ENCODE measurements at regions not wholly inside any gene's neighbourhood (a gene's known extent, or its start where the extent isn't known, plus 50 kb on each side); places are given as distances from the start of the nearest gene placed in this dataset.

DNA sequence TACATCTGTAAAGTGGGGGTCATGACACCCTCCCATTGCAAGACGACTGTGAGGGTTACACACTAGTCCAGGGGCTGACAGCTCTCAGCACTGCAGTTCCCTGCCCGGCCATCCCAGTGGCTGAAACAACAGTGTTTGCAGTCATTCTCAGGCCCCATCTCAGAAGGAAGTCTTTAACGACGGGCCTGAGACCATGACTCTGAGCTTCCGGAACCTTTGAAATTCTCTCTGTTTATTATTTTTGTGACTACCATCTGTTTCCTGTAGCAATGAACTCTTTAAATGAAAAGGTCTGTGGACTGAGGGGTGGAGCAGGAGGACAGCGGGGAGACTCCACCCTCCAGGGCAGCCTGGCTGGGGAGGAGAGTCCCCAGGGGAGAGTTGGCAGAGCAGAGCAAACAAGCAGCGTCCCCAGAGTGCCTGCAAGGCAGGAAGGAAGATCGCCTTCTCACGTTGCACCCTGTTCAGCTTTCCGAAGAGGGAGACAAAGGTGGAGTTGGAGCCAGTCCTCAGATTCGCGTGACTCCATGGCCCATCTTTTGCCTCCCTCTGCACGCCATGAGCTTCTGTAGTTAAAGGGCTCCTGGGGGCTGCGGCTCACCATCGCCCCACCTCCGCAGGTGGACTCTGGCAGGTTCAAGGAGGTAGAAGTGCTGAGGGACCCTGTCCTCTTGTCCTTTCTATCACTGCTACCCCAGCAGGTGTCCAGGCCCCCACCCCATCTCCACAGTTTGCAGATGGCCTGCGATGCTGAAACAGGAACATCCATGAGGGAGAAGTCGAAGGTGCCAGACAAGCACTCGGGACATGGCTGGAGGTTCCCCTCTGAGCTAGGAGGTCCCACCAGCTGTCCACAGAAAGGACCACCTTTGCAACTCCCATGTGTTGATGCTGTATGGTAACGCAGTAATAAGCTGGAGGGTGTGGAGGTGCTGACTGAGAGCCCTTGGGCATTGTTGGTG is 525.8 kb upstream of the PROK2 start:
- DNase-seq (ENCODE audit: low read depth in 2 of 2, low spot score in 1 of 2): no peak

DNA sequence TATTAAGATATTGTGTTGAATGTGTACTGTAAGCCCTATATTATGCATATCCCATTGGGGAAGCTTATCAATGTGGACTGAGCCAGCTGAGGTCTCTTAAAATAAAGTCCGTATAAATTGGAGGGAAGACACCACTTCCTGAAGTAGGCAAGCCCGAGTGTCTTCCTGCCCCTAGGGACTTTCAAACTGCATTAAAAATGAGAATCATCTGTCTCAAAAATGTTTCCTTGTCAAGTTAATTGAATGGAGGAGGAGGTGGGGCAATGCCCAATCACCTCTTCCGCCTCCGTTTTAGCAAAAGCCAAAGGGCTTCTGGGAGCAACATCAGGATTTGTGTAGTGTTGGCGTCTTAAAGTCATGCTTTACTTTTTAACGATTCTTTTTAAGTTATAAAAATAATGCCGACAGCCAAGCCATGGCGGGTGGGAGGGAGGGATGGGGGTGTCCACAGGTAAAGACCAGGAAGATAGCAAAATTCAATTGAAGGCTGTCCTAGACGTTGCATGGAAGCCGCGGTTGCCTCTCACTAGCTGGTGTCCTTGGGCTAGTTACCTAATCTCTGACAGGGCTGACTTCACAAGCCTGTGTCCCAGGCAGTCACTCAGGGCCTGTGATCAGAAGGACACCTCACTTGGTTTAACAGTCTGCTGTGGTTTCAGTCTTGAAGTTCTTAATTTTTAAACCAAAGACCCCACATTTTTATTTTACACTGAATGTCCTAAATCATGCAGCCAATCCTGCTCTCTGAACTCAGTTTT is 524.9 kb upstream of the PROK2 start:
- DNase-seq (ENCODE audit: low read depth in 2 of 2, low spot score in 1 of 2): no peak

DNA sequence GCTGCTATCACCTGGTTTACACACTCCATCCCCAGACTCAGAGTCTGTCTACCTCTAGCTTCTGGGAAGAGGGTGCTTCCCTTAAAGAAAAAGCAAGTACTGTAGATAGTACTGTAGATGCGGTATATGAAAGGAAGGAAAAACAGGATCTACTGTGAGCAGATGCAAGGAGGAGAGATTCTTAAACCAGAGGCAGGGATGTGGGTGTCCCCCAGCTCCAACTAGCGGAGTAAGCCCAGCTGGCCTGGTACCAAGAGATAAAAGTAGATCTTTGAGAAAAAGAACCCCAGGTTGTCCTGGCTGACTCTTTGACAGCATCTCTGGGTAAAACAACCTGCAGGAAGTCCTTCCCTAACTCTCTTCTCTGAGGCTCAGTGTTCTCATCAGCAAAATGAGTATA is 523.7 kb upstream of the PROK2 start:
- DNase-seq (ENCODE audit: low read depth in 2 of 2, low spot score in 1 of 2): no peak

DNA sequence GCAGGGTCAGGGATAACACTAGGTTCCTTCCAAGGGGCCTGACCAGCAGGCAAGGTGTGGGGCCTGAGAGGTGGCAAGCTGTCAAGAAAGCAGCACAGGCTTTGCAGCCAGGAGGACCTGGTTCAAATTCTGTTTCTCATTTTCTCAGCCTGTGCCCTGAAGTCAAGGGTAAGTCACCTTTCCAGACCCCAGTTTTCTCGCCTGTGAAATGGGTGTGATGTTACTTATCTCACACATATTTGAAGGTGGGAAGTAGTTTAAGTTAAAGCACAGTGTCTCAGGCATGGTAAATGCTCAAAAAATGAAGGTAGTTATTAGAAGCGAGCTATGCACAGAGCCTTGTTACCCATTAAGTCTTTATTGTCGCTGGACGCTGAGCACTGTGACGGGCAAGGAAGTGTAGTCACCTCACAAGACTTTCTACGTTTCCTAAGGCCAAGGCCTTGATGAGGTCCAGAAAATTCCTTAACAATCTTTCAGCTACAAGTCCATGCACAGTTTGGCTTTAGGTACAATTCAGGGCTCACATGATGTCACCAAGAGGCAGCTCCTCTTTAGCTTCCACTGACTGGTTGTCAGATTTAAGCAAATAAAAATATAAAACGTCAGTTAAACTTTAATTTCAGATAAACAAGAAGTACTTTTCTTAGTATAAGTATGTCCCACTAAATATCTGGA is 522.6 kb upstream of the PROK2 start:
- no peak for DNase-seq (ENCODE audit: low read depth in 2 of 2, low spot score in 1 of 2)

DNA sequence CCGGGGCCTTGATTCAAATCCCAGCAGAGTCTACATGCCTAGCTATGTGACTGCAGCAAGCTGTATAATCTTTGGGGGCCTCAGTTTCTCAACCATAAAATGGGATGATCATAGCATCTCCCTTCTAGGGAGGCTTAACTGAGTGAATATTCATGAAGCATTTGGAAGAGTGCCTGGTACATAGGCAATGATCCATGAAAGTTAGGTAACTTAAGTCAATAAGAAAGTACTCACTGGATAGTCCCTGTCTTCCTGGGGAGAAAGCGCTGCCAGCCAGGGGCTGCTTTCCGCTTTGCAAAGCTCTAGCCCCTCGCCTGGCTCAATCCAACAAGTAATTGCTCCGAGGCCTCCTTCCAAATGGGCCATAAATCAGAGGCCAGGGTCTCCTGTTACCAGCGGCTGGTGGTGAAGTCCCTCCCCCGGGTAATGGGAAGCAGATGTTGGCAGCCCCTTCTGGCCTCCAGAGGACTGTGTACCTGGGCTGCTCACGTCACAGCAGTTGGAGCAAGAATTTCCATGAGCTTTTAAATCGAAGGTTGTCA is 521.9 kb upstream of the PROK2 start:
- no peak for DNase-seq (ENCODE audit: low read depth in 2 of 2, low spot score in 1 of 2)

DNA sequence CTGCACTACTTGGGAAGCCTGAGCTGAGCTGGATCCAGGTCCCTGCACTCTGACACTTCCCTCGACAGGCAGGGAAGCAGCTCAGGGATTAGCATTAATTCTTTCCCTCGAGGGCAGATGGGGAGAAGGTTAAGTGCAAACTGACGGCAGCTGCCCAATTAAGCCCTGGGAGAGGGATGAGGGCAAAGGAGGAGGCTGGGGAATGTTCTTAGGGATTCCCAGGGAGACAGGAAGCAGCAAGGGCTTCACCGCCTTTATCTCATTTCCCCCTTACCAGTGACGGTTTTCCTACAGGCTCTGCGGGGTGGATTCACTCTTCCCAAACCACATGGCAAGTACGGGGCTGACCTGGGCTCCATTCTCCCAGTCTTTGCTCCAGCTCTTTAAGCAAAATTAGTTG is 519.0 kb upstream of the PROK2 start:
- DNase-seq (ENCODE audit: low read depth in 2 of 2, low spot score in 1 of 2): no peak

DNA sequence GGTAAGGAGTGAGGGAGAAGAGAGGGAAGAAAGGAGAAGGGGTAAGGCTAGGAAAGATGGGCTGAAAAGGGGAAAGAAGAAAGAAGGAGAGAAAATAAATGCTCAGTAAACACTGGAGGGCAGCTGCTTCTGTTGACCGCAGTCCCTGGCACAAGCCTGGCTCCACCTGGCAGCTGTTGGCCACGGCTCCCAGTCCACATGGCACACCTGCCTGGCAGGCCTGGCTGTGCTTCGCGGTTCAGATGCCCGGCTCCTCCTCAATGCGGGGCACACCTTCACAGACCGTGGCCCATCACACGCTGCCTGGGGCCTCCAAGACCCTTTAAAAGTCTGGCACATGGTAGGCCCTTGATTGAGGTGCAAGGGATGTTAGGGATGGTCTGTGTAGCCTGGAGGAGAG is 516.8 kb upstream of the PROK2 start:
- DNase-seq (ENCODE audit: low read depth in 2 of 2, low spot score in 1 of 2): no peak

DNA sequence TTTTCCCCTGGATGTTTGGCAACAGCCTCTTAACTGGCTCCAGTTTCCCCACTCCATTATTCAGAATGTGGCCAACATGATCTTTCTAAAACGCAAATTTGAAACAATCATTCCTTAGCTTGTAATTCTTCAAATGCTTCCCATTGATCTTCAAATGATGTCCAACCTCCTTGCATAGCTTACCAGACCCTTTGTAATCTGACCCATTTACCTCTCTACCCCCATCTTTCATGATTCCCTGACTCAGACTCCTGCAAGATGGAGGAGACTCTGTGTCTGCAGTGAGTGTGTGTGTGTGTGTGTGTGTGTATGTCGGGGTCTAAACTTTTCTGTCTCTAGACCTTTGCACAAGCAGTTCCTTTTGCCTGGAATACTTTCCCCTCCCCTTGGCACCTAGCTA is 515.7 kb upstream of the PROK2 start:
- no peak for DNase-seq (ENCODE audit: low read depth in 2 of 2, low spot score in 1 of 2)

DNA sequence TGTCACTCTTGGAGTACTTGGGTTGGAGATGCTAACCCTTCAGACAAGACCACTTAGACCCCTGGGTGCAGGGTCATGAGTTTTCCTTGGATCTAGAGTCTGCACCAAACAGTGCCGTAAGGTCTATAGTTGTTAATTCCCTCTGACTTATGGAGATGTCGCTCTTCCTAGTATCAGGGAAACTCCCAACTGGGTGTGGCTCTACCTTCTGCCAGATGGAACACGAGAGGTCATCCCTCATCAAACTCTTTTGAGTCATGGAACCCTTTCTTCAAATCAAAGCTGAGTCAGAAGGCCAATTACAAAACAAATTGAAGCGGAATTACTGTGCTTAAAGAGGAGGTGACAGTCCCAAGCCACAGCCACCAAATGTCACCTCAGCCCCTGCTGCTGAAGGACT is 514.9 kb upstream of the PROK2 start:
- DNase-seq (ENCODE audit: low read depth in 2 of 2, low spot score in 1 of 2): no peak

DNA sequence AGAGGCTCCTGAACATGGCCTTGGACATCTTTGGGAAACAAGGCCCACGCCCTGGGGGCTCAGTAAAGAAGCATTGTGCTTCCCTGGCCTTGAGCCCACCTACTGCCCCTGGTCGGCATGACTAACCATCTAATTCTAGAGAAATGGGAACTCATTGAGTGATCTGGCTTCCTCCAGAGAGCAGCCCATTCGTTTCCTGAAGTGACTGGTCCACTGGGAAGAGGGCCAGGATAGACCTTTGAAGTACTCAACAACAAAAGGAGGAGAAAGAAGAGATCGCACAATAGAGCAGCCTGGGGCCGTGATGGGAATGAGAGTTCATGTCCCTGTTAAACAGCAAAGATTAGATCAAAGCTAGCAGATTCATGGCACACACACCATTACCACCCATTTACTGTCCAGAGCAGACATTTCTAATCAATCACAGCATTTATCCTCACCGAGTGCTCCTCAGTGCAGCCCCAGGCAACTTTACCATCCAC is 514.4 kb upstream of the PROK2 start:
- no peak for DNase-seq (ENCODE audit: low read depth in 2 of 2, low spot score in 1 of 2)

DNA sequence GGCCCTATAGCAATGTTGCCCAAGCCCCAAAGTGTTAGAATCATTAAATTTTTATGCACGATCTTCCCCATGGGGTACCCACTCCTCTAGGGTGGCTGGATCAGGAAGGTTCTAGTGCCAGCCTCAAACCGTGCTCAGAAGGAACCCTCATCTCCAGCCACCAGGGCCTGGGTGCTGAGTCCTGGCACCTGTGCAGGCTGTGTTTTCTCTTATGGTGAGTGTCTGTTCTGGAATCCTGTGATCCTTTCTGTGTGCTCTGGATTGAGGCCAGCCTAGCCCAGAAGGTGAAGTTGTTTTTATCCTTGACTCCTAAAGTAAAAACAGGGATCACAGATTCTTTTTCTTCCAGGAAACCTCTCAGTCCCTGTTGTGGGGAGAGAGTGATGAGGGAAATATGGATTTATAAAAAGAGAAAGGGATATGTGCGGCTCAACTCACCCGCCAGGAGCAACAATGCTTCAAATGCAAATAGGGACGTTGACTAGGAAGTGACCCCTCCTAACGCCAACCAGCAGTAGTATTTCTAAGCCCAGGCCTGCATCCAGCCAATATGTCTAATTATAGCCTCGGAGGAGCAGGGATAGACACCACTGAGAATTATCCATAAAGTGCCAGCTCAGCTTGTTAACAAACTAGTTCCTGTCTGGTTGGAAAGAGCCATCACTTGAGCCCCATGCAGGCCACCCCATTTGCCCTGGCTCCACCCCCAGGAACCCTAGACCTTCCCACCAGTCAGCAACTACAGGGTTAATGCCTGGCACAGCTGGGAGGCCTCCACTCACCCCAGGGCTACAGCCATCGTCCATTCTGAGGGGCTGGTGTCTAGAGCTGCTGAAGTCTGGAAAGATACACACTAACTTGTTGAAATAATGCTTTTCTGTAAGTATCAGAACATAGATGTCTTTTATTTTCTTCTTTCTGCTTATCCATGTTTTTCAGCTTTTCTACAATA is 513.5 kb upstream of the PROK2 start:
- no peak for DNase-seq (ENCODE audit: low read depth in 2 of 2, low spot score in 1 of 2)

DNA sequence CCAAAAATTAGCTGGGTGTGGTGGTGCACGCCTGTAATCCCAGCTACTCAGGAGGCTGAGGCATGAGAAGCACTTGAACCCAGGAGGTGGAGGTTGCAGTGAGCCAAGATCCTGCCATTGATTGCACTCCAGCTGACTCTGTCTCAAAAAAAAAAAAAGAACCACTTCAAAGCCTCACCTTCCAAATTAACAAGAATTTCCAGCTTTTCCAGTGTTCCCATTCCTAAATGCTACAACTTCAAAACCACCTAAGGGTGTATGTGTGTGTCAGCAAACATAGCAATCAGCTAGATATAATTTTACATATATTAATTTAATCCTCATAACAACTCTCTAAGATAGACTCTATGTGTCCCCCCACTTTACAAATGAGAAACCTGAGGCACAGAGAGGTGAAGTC is 512.5 kb upstream of the PROK2 start:
- DNase-seq (ENCODE audit: low read depth in 2 of 2, low spot score in 1 of 2): no peak

DNA sequence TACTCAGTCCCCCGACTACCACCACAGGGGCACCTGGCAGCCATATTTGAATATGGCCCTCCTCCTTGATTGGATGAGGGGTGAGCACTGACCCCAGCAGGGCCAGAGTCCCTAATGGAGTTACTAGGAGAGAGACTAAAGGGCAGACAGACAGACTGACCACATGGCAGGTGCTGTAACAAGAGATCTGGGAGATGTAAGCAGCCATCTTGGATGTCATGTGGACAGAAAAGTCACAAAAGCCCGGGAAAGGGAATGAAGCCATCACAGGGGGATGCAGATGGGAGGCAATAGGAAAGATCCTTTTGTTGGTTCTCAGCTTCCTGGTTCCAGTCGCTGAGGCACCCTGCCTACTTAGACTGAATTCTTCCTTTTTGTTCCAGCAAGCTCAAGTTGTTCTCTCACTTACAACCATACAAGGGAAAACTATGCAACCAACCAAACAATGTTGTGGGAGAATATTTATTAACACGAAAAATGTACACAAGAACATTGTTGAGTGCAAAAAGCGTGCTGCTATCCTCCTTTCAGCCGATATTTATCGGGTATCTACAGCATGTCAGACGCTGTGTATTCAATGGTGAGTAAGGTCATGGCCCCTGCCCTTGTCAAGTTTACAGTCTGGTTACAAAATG is 511.6 kb upstream of the PROK2 start:
- DNase-seq (ENCODE audit: low read depth in 2 of 2, low spot score in 1 of 2): no peak

DNA sequence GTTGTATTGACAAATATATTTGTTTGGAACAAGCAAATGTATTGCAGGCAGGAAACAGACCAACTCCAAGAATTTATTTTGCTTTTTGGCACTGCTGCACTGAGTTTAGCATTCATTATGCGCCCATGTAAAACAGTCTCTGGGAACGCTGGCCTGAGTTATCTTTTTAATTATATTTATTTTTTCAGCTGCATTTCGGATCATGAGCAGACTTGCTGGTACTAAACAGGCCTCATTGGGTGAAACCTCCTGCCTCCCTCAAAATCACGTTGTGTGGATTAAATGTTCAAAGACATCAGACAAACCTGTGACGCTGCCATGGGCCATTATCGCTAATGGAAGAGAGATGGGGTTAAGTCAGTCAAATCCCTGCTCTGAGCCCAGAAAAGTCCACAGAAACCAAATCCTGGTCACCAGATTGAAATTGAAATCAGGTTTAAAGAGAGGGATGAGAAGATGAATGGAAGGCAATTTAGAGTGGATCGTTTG is 511.1 kb upstream of the PROK2 start:
- DNase-seq (ENCODE audit: low read depth in 2 of 2, low spot score in 1 of 2): no peak

DNA sequence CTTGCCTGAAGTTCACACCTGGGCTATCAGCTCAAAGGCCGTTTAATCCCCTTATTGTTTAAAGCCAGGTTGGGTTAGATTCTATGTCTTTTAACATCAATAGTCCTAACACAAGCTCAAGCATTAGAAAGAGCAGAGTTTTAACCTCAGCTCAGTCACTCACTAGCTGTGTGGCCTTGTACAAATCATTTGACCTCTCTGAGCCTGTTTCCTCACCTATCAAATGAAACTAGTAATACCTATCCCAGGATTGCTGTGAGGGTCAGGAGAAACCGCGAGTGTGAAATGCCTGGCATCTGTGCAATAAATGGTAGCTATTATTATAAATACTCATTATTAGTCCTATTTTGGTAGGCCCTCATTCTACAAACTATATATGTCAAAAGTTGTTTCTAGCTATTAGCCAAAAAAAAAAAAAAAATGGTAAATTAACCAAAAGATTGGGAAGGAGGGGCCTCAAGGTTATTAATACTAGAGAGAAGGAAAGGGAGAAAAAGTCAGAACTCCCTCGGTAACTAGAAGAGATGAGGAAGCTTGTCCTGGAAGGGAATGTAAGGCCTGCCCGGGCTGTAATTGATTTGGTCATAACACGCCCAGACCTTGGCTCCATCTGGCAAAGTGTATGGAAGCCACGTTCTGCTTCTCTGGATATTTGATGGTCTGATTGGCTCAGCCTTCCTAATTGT is 510.5 kb upstream of the PROK2 start:
- DNase-seq (ENCODE audit: low read depth in 2 of 2, low spot score in 1 of 2): no peak

DNA sequence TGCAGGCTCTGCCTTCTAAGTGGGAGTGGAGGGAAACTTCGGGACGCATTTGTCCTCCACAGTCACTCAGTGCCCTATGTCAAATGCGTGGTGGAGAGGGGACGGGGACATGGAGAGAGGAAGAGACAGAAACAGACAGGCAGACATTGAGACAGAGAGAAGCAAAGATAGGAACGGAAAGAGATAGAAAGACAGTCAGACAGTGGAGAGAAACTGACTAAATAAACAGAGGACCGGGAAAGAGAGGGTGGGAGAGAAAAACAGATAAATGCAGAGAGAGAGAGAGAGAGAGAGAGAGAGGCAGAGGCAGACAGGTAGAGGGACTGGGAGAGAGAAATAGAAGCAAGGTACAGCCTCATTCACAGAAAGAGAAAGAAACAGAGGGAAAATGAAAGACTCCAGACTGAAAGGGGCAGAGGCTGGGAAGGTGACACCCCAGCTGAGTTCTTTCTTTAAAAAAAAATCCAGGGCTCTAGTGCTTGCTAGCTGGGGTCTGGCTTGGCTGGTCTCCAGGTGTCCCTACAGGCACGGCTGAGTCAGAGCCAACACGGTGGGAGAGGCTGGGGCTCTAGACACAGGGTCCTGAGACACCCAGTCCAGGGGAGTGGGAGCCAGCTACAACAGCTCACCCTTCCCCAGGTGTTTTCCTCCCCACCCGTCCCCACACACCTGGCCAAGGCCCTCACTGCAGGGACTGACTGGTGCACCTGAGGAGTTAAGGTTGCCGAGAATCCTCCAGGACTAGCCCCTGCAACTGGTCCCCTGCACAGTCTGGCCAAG is 506.1 kb upstream of the PROK2 start:
- DNase-seq (ENCODE audit: low read depth in 2 of 2, low spot score in 1 of 2): no peak

DNA sequence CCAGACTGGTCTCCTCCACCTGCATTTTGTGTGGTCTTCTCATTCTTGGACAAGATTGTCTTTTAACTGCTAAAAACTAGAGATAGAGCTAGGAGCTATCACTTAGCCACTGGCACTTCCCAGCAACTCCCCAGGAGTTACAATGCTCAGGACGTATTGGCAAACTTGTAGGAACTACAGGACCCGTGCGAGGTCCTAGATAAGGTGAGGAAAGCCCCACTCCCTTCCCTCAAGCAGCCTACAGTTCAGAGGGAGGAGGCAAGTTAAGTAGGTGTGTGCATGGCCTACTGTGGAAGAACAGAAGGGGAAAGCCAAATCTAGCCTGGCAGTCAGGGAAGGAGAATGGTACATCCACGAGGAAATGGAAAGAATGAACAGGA is 504.7 kb upstream of the PROK2 start:
- no peak for DNase-seq (ENCODE audit: low read depth in 2 of 2, low spot score in 1 of 2)

DNA sequence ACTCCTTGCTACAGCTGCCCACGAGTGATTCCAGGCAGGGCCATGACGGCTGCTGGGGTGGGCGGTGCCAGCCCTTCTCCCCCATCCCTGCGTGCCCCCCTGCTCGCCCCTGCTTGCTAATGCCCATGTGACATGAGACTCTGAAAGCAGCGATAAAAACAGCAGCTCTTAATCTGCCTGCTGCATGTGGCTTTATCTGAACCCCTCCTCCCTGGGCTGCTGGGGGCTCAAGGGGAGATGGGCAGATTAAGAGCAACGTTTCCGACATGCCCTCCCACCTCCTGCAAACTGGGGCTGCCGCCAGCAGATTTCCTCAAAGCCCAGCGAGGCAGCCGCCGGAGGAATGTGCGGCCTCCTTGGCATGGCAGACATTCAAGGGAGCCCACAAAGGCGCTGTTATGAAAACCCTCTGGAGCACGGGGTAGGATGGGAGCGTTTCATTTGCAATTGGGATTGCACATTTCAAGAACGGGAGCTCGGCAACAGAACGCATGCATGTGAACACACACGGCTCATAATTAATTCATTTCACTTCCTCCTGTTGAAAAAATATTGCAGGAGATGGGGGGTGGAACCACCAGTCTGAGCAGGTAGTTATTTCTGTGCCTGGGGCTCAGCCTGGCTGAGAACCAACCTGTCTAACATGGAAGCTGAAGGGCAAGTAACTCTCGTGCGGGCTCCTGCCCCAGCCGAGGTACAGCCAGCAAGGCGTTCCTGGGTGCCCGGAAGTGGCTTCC is 504.2 kb upstream of the PROK2 start:
- DNase-seq (ENCODE audit: low read depth in 2 of 2, low spot score in 1 of 2): no peak

Measured in stimulated activated CD8-positive, alpha-beta memory T cell treated with anti-CD3 and anti-CD28 coated beads, Interleukin-4, amount 100 ng/mL, for 1 hour (primary cell).